ENCODE measurements at regions not wholly inside any gene's neighbourhood (a gene's known extent, or its start where the extent isn't known, plus 50 kb on each side); places are given as distances from the start of the nearest gene placed in this dataset.

GRCh38 chr20:51943761-51944160, 141.4 kb upstream of the SALL4 start:
- TF ChIP-seq, protein P1, sequence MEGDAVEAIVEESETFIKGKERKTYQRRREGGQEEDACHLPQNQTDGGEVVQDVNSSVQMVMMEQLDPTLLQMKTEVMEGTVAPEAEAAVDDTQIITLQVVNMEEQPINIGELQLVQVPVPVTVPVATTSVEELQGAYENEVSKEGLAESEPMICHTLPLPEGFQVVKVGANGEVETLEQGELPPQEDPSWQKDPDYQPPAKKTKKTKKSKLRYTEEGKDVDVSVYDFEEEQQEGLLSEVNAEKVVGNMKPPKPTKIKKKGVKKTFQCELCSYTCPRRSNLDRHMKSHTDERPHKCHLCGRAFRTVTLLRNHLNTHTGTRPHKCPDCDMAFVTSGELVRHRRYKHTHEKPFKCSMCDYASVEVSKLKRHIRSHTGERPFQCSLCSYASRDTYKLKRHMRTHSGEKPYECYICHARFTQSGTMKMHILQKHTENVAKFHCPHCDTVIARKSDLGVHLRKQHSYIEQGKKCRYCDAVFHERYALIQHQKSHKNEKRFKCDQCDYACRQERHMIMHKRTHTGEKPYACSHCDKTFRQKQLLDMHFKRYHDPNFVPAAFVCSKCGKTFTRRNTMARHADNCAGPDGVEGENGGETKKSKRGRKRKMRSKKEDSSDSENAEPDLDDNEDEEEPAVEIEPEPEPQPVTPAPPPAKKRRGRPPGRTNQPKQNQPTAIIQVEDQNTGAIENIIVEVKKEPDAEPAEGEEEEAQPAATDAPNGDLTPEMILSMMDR (IDR thresholded peaks at IDR 0.05) = no peak
- TF ChIP-seq POLR2A (IDR thresholded peaks at IDR 0.05) = no peak

Measured in lower leg skin (tissue), 3 donors.